ENCODE measurements at regions not wholly inside any gene's neighbourhood (a gene's known extent, or its start where the extent isn't known, plus 50 kb on each side); places are given as distances from the start of the nearest gene placed in this dataset.

- no peak for DNase-seq (ENCODE audit: low spot score)
These were observed 618.6 kb downstream of the TLL1 start for GRCh38 chr4:166491635-166492034.

GRCh38 chr4:166493924-166494345 lies 620.9 kb downstream of the TLL1 start:
- DNase-seq (ENCODE audit: low spot score): no peak

- DNase-seq (ENCODE audit: low spot score): no peak
These were observed 625.5 kb downstream of the TLL1 start for GRCh38 chr4:166498546-166498945.

GRCh38 chr4:166499820-166500219 lies 626.8 kb downstream of the TLL1 start:
- no peak for DNase-seq (ENCODE audit: low spot score)

GRCh38 chr4:166501941-166502382 lies 628.9 kb downstream of the TLL1 start:
- peak; percentile 49 for DNase-seq (ENCODE audit: low spot score)

DNA sequence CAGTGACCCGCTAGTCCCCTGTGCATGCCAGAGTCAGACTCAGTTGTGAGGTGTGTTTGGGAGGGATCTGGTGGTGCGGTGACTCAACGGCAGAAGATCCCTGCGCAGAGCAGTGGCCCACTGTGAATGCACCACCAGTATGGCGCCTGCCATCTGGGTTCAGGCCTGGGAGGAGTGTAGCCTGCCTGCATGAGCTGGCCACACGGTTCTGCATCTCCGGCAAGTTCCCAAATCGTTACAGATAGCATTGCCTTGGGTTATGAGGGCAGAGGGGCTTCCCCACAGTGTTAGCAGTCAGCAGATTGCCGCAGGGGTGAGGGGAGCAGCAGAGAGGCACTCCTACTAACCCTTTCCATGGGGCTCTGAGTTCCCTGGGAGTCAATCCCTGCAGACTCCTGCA lies 629.6 kb downstream of the TLL1 start:
- DNase-seq (ENCODE audit: low spot score): no peak

DNA sequence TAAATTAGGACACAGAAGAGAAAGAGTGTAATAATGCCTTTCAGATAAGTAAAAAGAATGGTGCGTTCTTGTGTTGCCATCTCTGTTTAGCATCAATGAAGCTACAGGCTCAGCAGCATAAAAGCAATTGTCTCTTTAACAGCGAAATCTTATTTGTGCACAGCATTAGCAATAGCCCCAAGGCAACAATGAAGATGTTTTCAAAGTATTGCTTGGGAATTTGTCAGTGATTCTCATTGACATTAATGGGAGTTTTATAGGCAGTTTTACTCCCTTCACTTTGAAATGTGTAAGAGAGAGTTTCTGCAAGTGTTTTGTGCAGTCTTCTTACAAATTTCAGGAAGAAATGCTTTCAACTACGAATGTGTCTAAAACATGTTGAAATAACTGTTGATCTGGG lies 633.0 kb downstream of the TLL1 start:
- no peak for DNase-seq (ENCODE audit: low spot score)

DNA sequence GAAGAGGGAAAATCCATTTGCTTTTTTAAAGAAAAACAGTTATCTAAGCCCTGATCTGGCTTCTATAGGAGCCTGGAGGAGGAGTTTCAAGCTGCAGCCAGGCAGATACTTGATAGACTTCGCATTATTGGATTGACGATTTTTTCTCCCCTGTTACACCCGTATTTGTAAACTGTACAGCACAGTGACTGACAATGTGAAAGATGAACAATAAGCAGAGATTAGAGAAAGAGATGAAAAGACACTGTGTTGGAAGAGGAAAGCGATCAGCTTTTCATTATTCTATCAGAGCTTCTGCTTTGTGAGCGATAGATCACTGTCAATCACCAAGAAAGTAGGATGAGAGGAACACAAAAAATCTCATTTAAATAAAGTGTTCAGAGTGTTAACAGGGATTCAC lies 639.2 kb downstream of the TLL1 start:
- DNase-seq (ENCODE audit: low spot score): no peak

DNA sequence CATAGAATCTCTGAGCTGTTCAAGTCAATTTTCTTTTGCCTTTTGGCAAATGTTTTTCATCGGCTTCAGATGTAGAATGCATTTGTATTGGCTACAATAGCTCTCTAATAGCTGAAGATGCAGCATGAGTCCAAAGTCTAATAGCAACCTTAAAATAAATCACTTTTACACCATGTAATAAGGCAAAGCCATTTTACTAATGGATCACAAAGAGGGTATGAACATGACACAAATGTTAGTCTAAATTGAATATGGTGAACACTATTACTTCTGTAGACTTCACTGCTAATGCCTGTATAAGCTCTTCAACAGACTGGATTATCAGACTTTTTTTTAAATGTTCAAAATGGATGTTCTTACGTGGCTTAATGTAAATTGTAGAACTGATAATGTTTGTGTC lies 645.3 kb downstream of the TLL1 start:
- DNase-seq (ENCODE audit: low spot score): no peak

DNA sequence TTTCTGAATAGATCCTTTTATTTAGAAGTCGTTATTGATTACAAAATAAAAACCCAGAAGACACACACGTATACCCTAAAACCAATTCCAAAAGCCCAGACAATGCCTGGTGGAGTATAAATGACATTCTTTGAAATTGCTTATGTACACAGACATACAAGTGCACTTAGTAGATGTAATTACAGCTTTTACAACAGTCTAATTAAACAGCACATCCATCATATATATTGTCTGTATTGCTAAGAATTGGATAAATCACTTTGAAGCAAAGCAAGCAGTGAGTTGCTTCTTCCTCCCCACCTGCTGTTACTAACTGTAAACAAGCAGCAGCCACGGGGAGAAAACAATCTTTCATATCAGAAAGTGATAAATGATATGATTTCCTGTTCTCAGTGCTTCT lies 645.7 kb downstream of the TLL1 start:
- DNase-seq (ENCODE audit: low spot score): no peak

DNA sequence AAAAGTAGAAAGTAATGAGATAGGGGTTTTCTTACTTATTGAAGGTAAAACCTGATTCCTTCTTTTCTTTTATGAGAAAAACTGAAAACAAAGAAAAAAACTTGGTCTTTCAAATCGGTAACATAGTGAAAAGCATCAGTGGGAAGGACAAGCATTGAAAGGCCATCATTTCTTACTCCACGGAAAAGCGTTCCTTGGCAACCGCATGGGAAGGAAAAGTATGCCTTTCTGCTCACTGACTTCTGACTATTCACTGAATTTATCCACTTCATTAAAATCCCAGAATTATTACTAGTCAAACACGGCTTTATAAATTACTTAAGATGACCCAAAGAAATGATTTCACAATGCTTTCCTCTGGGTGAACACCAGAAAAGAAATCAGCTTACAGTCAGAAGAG lies 646.7 kb downstream of the TLL1 start:
- DNase-seq (ENCODE audit: low spot score): no peak

GRCh38 chr4:166527500-166527899 lies 654.5 kb downstream of the TLL1 start:
- no peak for DNase-seq (ENCODE audit: low spot score)

DNA sequence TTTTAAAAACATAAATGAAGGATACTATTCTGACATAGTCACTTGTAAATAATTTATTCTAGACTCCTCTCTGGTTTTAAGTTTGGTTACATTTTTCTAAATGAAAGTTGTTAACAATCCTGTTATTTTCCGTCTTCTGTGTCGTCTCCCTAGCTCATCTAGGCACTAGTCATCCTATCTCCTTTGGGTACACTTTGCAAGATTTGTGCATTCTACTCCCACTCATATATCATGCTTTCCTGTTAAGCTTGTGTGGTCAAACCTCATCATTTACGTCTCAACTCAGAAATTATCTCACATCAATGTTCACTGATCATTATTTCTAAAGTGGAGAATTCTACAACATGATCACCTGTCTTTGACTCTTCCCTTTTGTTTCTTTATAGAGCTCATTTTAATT lies 658.7 kb downstream of the TLL1 start:
- no peak for DNase-seq (ENCODE audit: low spot score)

GRCh38 chr4:166535865-166536264 lies 662.8 kb downstream of the TLL1 start:
- no peak for DNase-seq (ENCODE audit: low spot score)

- no peak for DNase-seq (ENCODE audit: low spot score)
These were observed 665.5 kb downstream of the TLL1 start for GRCh38 chr4:166538491-166539005.

GRCh38 chr4:166546009-166546408 lies 673.0 kb downstream of the TLL1 start:
- no peak for DNase-seq (ENCODE audit: low spot score)

DNA sequence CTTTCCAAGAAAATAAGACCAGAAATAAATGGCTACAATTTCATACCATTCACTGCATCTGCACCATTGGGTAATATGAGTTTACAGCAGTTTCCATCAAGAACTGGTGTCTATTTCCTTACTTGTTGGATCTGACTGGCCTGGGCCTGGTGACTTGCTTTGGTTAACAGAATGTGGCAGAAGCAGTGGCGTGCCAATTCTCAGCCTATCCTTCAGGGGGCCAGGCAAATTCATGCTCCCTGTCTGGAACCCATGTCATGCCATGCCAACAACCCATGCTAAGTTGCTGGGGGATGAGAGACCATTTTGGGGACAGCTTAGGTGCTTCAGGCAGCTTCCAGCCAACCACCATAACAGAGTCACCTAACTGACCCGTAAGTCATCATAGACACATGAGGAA lies 656.7 kb downstream of the SPOCK3 start:
- no peak for DNase-seq (ENCODE audit: low spot score)

- DNase-seq (ENCODE audit: low spot score): no peak
These were observed 648.8 kb downstream of the SPOCK3 start for GRCh38 chr4:166585491-166585890.

DNA sequence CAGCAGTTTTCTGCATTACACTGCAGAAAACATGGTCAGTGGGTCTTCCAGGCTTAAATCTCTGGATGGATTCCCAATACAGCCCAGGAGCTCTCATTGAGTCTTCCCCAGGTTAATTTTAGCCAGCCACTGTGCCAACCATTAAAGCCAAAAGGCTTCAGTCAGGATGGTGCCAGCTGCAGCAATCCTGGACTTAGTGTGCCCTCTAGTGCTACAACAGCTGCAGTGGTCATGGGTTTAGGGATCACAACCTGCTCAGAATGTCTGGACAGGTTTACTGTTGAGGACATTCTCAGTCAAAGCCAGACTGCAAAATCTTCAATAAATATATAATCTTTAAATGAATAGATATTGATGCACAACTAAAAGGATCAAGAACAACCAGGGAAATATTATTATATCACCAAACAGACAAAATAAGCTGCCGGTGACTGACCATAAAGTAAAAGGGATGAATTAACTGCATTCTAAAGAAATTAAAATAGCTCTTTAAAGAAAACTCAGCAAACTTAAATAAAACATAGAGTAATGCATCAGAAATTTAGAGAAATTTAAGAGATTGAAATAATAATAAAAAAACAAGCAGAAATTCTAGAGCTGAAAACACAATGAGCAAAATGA lies 639.9 kb downstream of the SPOCK3 start:
- peak; percentile 4 for DNase-seq (ENCODE audit: low spot score)

DNA sequence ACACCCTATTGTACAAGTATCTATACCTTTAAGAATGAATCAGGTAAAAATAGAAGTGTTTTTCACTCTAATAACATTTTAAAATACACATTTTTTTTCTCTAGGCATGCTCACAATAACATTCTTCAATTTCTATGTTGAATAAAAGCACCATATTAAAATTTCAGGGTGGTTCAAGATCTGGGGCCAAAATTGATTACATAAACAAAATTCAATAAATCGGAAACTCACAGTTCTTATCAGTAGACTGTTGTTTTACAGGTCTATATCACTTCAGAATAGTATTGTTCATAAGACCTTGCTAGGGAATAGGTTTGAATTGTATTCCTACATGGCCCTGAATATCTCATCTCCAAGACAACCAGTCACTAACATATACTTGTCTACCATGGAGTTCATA lies 634.0 kb downstream of the SPOCK3 start:
- DNase-seq (ENCODE audit: low spot score): no peak

DNA sequence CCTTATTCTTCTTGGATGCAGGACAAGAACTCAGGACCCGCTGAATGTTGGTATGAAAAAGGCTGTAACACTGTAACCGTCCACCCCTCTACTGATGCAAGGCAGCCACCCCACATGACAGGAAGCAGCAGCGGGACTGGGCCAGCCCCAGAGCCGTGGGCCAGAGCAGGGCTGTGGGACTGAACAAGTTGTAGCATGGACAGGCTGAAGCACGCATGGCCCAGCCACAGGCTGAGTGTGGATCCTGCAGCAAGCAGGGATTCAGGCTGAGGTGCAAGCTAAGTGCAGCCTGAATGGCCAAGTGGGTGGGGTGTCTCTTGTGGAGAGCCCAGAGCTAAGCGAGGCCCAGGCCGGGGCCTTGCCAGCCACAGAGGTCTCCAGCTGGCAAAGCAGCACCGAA lies 632.2 kb downstream of the SPOCK3 start:
- no peak for DNase-seq (ENCODE audit: low spot score)

- DNase-seq (ENCODE audit: low spot score): no peak
These were observed 611.8 kb downstream of the SPOCK3 start for GRCh38 chr4:166622425-166622977.

DNA sequence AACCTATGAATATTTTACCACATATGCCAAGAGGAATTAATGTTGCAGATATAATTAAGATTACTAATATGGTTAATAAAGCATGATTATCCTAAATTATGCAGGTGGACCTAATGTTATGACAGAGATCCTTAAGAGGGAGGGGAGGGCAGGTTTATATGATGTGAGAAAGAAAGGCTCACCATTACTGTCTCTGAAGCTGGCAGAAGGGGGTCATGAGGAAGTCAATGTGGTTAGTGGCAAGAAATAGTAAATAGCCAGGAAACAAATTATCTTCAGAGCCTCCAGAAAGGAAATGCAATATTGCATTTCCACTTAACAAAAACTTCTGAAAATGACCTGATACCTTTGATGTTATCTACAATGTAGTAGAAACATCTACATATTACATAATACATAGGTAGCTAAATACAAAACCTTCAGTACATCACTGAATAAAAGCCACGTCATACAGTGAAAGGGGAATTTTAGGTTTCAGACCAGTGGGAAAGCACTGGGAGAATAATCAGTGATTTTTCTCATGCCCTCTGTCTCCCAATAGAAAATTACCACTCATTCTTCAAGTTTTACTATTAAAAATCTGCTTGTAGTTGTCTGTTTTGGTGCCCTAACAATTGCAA lies 609.2 kb downstream of the SPOCK3 start:
- DNase-seq (ENCODE audit: low spot score): no peak

DNA sequence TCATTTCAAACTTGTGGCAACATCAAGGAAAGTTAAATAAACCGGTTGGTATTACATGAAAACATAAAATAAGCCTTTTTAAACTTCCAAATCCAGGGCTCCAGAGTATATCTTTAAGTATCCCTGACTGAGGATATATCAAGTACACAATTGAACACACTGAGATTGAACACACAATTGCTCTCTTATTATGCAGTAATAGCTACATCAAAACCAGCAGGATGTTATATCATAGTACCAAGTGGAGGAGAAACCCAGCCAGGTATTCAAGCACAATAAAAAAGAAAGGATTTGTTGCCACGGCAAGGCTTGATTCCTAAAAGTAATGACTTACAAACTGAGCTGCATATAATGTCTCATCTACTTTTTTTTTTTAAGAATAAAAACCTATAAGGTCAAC lies 605.8 kb downstream of the SPOCK3 start:
- no peak for DNase-seq (ENCODE audit: low spot score)
